ENCODE measurements at regions not wholly inside any gene's neighbourhood (a gene's known extent, or its start where the extent isn't known, plus 50 kb on each side); places are given as distances from the start of the nearest gene placed in this dataset.

DNA sequence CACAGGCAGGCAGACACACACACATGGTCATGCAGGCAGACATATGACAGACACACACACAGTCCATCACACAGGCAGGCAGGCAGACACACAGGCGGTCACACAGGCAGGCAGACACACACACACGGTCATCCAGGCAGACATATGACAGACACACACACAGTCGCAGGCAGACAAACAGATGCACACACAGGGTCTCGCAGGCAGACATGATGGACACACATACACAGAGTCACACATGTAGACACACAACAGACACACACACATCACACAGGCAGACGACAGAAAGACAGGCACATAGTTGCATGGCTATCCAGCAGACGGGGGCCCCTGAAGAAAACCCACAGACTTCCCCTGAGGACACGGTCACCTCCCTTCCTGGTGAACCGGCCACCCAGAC lies 135.4 kb downstream of the NCOR2 start:
- no peak for DNase-seq (ENCODE audit: low read depth in 2 of 2)

- DNase-seq (ENCODE audit: low read depth in 2 of 2): no peak
These were observed 135.6 kb downstream of the RFLNA start for GRCh38 chr12:124430491-124430890.

- DNase-seq (ENCODE audit: low read depth in 2 of 2): no peak
These were observed 134.6 kb downstream of the RFLNA start for GRCh38 chr12:124429535-124429934.

DNA sequence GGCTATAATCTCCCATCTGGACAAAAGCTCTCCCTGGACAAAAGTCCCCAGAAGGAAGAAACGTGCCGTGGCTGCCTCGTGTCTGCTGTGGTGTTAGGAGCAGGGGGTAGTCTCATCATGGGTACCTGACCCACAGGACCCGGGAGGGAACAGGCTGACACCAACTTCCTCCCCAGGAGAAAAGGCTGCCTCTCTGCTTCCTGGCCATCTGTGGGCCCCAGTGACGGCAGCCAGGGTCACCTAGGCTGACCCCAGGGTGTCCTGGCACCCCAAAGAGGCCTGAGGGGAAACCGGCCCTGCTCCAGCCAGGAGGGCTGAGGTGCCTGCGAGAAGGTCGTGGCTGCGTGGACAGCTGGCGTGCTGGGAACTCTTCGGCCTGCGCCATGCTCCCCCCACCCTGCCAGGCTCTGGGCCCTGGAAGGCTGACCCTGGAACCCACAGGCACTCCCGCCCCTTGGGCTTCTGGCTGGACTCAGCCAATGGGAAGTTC lies 133.9 kb downstream of the RFLNA start:
- no peak for DNase-seq (ENCODE audit: low read depth in 2 of 2)

DNA sequence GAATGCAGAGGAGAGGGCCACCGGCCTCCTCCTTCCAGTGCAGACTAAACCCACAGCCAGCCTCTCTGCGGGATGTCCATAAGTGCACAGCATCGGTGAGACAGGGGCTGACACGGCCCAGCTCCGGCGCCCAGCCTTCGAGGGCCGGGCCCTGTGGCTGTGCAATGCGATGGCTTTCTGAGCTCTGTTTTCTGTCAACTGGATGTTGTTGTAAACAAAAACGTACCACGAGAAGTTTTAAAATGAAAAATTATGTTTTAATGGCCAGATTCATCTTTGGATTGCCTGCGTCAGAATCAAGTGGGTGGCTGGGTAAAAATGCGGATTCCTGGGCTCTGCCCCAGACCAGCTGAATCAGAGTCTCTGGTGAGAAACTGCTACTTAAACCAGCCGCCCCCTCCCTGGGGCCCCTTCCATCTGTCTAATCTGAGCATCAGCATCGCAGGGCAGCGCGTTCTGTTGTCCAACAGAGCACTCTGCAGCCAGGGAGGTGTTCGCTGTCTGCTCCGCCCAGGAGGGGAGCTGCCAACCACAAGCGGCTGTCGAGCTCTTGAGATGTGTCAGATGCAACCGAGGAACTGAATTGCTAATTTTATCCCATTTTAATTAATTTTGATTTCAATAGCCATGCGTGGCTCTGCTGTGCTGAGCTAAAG lies 133.4 kb downstream of the RFLNA start:
- peak; percentile 46 to 49 for DNase-seq (ENCODE audit: low read depth in 2 of 2)

GRCh38 chr12:124426594-124427555 lies 132.0 kb downstream of the RFLNA start:
- DNase-seq (ENCODE audit: low read depth in 2 of 2): no peak

GRCh38 chr12:124425667-124426066 lies 130.8 kb downstream of the RFLNA start:
- DNase-seq (ENCODE audit: low read depth in 2 of 2): no peak

GRCh38 chr12:124424516-124424905 lies 129.6 kb downstream of the RFLNA start:
- no peak for DNase-seq (ENCODE audit: low read depth in 2 of 2)

GRCh38 chr12:124423761-124424515 lies 129.0 kb downstream of the RFLNA start:
- no peak for DNase-seq (ENCODE audit: low read depth in 2 of 2)

- DNase-seq (ENCODE audit: low read depth in 2 of 2): peak; percentile 54 to 57
These were observed 128.0 kb downstream of the RFLNA start for GRCh38 chr12:124422570-124423523.

- DNase-seq (ENCODE audit: low read depth in 2 of 2): no peak
These were observed 127.3 kb downstream of the RFLNA start for GRCh38 chr12:124422142-124422569.

DNA sequence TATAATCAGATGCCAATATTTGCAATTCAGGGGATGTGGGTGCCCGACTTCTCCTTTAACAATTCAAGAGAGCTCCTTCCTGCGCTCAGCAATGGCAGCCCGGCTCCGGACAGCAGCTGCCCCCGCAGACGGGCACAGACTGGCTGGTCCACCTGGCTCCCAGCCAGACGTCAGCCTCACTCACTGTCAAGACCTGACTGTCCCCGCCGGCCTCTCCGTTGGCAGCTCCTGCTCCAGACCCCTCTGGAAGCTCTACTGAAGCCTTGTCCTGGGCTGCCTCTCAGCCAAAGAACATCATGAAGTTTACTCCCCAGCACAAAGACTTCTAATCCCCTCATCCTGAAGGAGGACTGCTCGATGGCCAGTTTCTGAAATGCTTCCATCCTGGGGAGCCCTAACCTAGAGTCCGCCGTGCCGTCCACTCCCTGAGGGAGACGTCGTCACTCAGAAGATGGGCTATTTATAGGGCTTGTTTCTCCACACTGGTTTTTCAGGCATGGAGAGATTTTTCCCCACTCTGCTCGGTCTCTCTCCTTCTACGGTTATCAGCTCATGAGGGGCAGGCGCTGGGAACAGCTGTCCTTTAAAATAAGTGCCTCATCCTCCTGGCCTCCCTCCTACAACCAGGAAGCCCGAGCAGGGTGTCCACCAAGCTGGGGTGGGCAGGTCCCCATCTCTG lies 126.2 kb downstream of the RFLNA start:
- DNase-seq (ENCODE audit: low read depth in 2 of 2): no peak

DNA sequence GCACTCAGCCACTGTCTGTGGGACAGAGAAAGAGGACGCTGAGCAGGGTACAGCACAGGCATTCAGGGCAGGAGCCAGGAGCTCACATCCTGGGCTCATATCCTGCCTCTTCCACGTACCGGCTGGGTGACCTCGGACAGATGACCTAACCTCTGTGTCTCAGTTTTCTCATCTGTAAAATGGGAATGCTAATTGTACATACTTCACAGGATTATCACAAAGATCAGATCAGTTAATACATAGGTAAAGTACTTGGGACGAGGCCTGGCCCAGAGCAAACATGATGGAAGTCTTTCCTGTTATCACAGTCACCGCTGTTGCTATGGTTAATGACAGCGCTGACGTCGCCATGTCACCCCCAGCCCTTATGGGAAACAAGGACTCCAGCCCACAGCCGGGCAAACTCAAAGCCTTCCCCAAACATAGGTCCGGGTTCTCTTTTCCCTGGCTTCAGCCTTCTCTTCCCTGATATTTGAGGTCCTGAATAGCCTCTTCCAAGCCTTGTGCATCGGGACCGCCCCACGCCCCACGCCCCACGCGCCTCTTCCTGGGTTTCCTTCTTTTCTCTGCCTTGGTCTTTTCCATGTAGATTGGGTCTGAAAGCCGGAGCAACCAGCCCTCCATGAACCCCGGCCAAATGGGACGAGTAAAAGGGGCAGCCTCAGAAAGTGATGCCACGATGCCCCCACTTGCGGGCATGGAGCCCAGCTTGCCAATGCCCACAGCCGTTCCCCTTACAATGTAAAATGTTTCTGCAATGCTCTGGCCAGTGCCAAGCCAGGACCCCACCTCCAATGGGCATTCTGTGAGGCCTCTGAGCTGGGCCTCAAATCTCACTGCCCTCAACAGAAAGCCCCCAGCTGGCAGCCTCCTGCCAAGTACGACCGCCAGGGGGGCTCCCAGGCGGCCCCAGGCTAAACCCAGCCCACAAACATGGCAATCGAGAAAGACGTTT lies 125.4 kb downstream of the RFLNA start:
- no peak for DNase-seq (ENCODE audit: low read depth in 2 of 2)

DNA sequence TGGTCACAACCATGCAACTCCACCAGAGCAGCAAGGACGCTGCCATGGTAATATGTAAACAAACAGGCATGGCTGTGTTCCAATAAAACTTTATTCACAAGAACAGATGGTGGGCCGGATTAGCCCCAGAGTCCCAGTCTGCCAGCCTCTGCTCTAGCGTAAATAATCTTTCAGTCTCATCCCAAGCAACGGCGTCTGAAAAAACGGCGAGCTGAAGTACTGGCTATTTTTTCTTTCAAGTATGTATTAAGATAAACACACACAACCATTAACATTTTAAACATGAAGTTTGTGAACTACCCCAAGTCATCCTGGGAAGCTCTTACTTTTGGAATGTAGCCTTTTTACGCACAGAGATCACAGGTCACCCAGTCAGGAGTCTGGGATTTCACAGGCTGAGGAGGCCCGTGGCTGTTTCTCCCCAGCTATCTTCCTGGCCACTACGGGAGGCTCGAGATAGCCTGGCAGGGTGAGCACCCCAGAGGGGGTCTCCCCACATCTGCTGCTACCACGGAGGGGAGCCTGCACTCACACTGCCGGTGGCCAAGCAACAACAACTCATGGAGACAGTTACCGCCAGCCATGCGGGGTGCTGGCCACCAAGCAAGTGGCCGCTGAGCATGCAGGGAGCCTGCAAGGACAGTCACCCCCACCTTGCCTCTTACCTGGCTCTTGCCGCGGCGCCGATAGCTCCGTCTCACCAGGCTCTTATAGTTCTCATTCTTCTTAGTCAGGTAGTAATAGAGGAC lies 124.6 kb downstream of the RFLNA start:
- no peak for DNase-seq (ENCODE audit: low read depth in 2 of 2)

DNA sequence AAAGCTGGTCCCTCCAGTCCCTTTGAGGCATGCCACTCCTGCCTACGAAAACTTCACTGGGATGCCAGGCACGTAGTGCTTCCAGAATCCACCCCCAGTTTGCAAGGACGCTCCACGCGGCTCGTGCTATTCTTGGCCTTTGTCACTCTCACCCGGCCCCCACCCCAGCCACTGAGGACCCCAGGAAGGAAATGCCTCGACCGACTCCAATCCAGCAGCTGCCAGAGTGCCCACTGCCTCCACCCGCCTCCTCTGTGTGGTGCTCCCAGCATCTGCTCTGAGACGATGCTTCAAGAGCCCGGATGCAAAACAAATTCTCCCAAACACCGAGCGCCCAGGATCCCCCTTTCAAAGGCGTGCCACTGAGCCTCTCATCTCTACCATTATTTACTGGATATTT lies 123.9 kb downstream of the RFLNA start:
- DNase-seq (ENCODE audit: low read depth in 2 of 2): no peak

GRCh38 chr12:124418156-124418555 lies 123.3 kb downstream of the RFLNA start:
- no peak for DNase-seq (ENCODE audit: low read depth in 2 of 2)

DNA sequence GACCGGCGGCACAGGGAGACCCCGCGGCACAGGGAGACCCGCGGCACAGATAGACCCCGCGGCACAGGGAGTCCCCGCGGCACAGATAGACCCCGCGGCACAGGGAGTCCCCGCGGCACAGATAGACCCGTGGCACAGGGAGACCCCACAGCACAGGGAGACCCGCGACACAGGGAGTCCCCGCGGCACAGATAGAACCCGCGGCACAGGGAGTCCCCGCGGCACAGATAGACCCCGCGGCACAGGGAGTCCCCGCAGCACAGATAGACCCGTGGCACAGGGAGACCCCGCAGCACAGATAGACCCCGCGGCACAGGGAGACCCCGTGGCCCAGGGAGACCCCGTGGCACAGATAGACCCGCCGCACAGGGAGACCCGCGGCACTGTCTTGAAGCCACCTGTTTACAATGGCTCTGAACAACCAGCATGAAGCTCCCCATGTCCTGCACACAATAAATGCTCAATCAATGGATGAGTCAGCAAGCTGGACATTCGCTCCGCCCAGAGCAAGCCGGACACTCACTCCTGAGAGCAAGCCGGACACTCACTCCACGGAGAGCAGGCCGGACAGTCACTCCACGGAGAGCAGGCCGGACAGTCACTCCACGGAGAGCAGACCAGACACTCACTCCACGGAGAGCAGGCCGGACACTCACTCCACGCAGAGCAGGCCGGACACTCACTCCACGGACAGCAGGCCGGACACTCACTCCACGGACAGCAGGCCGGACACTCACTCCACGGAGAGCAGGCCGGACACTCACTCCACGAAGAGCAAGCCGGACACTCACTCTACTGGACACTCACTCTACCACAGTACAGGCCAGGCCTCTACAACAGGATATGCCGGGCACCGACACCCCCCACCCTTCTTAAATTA lies 121.9 kb downstream of the RFLNA start:
- no peak for DNase-seq (ENCODE audit: low read depth in 2 of 2)
